ENCODE measurements at regions not wholly inside any gene's neighbourhood (a gene's known extent, or its start where the extent isn't known, plus 50 kb on each side); places are given as distances from the start of the nearest gene placed in this dataset.

DNA sequence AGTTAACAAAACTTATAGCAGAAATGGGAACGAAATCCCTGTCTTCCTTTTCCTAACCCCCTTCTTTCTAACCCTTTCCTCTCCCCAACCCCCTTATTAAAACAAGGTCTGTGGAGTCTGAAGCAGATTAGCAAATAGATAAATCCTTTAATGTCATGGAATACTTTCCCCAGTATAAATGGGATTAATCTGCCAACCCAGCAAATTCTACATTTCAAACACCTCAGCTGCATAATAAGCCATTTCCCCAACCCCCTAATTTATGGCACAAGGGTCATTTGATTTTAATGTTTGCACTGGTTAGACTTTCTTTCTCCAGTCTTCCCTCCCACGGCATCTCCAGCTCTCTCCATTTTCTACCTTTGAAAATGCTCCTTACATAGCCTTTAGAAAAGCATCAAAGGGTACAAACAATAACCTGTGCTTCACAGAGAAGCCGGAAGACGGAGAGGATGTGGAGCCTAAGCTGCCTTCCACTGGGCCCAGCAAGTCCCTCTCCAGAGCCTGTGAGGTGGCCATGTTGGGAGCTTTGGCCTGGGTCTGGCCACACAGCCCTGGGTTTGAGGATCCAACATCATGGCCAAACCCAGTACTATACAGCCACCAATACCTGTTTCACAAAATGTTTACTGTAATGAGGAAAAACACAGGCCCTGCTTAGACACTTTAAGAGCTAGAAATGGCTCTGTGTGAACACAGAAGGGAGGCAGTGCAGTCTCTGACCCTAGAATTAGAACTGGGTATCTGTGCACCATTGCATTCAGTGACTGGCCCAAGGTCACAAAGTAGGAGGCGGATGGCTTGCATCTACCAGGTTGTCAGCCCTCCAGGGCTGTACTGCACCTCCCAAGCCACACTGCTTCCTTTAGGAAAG lies 56.9 kb upstream of the SPRY1 start:
- TF ChIP-seq POLR2A (IDR thresholded peaks at IDR 0.05): no peak
- TF ChIP-seq, protein P1, sequence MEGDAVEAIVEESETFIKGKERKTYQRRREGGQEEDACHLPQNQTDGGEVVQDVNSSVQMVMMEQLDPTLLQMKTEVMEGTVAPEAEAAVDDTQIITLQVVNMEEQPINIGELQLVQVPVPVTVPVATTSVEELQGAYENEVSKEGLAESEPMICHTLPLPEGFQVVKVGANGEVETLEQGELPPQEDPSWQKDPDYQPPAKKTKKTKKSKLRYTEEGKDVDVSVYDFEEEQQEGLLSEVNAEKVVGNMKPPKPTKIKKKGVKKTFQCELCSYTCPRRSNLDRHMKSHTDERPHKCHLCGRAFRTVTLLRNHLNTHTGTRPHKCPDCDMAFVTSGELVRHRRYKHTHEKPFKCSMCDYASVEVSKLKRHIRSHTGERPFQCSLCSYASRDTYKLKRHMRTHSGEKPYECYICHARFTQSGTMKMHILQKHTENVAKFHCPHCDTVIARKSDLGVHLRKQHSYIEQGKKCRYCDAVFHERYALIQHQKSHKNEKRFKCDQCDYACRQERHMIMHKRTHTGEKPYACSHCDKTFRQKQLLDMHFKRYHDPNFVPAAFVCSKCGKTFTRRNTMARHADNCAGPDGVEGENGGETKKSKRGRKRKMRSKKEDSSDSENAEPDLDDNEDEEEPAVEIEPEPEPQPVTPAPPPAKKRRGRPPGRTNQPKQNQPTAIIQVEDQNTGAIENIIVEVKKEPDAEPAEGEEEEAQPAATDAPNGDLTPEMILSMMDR (IDR thresholded peaks at IDR 0.05): no peak

Data from testis (tissue), 2 donors.